HG03175 (cell line): ENCODE measurements at regions not wholly inside any gene's neighbourhood (a gene's known extent, or its start where the extent isn't known, plus 50 kb on each side); places are given as distances from the start of the nearest gene placed in this dataset.
A peak's percentile ranks its signal among the peaks of the same experiment; 100 is the strongest.
"Not testable (repeated sequence)": the region's sequence is repeated elsewhere in the genome, so short reads cannot be mapped to it uniquely, and the experiment has no call there.

ENCODE experiments used
- ATAC-seq: cut with Tn5 transposase; IDR thresholded peaks from one replicate; pipeline ENCODE4 v1.9.1; 2021; ENCODE audit warnings: mild to moderate bottlenecking, moderate library complexity; ENCODE audit not compliant: unreplicated experiment

DNA sequence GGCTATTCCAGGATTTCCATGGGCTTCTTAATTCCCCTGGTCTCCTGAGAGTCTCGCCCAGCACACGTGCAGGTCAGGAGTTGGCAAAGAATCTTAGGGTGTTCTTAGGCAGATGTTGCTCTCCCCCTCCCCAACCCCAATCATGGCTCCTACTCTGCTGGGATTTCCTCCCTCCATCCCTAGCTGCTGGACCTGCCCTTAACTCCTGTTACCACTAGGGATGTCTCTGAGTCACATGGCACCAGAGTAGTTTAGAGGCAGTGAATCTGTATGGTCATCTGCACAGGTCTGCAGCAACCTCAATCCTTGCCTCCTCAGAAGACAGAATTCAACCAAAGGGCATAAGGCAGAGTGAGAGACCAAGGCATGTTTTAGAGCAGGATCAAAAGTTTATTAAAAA is 51.8 kb upstream of the CHST3 start:
- ATAC-seq = no peak

DNA sequence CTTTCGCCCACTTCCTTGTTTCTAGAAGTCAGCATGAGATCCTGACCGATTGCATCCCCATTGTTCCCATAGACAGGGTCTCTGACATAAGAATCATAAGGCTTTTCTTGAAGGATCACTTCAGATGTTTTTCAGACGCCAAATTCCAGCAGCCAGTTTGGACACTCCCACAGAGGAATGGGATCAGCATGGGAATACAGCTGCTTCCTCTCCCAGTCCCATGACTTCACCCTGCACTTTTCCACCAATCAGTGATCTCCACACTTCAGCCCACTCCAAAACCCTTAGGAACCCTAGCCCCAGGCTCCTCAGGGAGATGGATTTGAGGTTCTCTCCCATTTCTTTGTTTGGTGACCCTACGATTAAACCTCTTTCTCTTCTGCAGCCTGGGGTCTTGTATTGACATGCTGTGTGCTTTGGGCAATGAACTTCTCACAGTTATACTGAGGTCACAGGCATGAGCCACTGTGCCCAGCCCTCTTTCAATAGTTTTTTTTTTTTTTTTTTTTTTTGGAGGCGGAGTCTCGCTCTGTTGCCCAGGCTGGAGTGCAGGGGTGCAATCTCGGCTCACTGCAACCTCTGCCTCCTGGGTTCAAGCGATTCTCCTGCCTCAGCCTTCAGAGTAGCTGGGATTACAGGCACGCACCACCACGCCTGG is 52.8 kb upstream of the CHST3 start:
- no peak for ATAC-seq

DNA sequence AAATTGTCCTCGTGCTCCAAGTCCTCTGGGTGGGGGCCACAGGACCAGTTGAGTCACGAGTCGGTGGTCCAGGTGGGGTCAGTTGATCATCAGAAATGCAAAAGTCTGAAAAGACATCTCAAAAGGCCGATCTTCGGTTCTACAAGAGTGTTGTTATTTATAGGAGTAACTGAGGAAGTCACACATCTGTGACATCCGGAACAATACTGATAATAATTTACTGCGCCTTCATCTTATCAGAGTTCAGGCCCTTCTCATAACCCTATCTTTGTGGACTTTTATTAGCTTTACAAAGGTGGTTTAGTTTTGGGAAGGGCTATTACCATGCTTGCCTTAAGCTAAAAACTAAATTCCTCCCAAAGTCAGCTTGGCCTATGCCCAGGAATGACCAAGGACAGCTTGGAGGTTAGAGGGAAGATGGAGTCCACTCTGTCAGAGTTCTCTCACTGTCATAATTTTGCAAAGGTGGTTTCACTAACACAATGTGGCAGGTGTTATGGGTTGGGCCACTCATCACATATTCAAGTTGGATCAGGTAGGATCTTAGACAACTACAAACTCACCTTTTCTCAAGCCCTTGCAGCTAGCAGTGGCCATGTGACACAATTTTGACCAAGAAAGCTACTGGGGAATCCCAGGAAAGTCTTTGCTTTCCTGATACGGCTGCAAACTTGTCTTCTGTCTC is 54.7 kb upstream of the CHST3 start:
- ATAC-seq = peak; percentile 81

DNA sequence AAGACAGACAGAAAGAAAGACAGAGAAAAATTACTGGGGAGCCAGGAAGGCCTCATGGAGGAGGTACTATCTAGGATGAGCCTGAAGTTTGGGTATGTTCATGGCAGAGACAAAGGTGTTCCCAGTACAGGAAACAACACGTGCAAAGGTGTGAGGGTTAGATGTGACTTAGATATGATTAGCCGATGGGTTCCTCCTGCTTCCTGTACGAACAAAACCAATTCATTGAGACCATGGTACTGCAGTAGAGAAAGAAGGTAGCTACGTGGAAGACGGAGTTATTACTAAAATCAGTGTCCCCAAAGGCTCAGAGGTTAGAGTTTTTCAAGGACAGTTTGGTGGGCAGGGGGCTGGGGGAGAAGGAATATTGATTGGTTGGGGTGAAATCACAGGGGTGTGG is 55.2 kb upstream of the CHST3 start:
- peak; percentile 22 for ATAC-seq

DNA sequence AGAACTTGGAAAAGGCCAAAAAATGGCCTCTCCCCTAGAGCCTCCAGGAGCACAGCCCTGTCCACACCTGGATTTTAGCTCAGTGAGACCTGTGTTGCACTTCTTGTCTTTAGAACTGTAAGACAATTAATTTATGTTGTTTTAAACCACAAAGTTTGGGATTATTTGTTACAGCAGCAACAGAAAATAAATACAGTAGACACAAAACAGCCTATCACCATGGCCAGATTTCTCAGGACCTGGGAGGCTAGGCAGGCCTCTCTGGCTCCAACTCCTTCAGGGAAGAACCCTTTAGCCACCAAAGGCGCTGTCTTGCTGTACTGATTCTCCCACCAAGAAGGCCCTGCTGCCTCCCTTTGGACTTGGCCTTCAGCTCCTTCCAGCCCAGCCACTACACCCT is 54.1 kb upstream of the PSAP start:
- ATAC-seq = no peak

DNA sequence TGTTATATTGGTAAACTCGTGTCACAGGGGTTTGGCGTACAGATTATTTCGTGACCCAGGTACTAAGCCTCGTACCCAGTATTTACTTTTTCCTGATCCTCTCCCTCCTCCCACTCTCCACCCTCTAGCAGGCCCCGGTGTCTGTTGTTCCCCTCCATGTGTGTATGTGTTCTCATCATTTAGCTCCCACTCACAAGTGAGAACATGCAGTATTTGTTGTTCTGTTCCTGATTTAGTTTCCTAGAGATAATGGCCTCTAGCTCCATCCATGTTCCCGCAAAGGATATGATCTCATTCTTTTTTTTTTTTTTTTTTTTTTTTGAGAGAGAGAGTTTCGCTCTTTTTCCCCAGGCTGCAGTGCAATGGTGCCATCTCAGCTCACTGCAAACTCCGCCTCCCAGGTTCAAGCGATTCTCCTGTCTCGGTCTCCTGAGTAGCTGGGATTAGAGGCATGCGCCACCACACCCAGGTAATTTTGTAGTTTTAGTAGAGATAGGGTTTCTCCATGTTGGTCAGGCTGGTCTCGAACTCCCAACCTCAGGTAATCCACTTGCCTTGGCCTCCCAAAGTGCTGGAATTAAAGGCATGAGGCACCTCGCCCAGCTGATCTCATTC is 52.7 kb upstream of the PSAP start:
- not testable (repeated sequence) for ATAC-seq

DNA sequence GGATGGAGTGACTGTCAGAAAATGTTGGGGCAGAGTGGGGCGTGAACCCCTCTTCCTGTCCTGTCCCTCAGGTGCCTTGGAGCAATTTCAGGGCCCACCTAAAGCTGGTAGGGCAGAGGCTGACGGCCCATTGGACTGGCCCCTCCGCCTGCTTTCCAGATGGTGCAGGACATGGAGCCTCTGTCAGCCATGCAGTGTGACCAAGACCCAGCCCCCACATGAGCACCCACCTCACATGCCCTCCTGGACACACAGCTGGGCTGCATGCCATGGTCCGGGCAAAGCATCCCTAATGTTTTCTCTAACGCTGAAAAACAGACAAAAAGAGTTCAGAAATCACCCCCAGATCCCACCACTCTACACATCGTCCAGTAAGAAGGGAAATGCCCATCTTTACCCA is 51.3 kb upstream of the PSAP start:
- ATAC-seq = no peak
